Gastroesophageal sphincter (tissue), 4 donors: ENCODE measurements at regions not wholly inside any gene's neighbourhood (a gene's known extent, or its start where the extent isn't known, plus 50 kb on each side); places are given as distances from the start of the nearest gene placed in this dataset.
"Not testable (repeated sequence)": the region's sequence is repeated elsewhere in the genome, so short reads cannot be mapped to it uniquely, and the experiment has no call there.

ENCODE experiments used
- ATAC-seq: fragments of 150-250 bp; one replicate; pipeline ENCODE4 v1.9.1; 2016; ENCODE audit warnings: mild to moderate bottlenecking, moderate library complexity
- H3K27ac ChIP-seq, 4 donors: fragments of 200-600 bp; sonication (generic) in 3 of 4; 1 replicate in 3 of 4; 2 replicates in 1 of 4; pipeline ENCODE4 v1.5.1; 2016 to 2019
- H3K27me3 ChIP-seq: fragments of 200-600 bp; sonication (generic); one replicate; pipeline ENCODE4 v1.5.1; 2019
- H3K36me3 ChIP-seq, 2 donors: fragments of 200-600 bp; sonication (generic); one replicate each; pipeline ENCODE4 v1.5.1; 2019; ENCODE audit warnings: control low read depth in 1 of 2
- H3K4me1 ChIP-seq, 3 donors: fragments of 200-600 bp; sonication (generic); 1 replicate in 2 of 3; 2 replicates in 1 of 3; pipeline ENCODE4 v1.5.1; 2016 to 2019; ENCODE audit warnings: control low read depth in 2 of 3
- H3K4me3 ChIP-seq, 2 donors: fragments of 200-600 bp; sonication (generic); one replicate each; pipeline ENCODE4 v1.5.1; 2019; ENCODE audit warnings: mild to moderate bottlenecking in 1 of 2, moderate library complexity in 1 of 2
- H3K9me3 ChIP-seq, 3 donors: fragments of 200-600 bp; sonication (generic); one replicate each; pipeline ENCODE4 v1.5.1; 2017 to 2019; ENCODE audit warnings: control low read depth in 2 of 3
- CTCF ChIP-seq, 4 experiments: fragments of 200-600 bp in 2 of 4; fragments of 450-650 bp in 2 of 4; sonication (generic) in 1 of 4; IDR thresholded peaks; one replicate each; pipeline ENCODE4 v1.5.1; 2017 to 2019; ENCODE audit warnings: antibody characterized with exemption in 4 of 4, mild to moderate bottlenecking in 2 of 4, moderate library complexity in 2 of 4
- EP300 ChIP-seq: sonication (generic); formaldehyde crosslinking; IDR thresholded peaks from one replicate; pipeline ENCODE4 v1.6.1; 2017; ENCODE audit warnings: antibody characterized with exemption, mild to moderate bottlenecking
- POLR2A ChIP-seq, 2 donors: fragments of 450-650 bp; IDR thresholded peaks; one replicate each; pipeline ENCODE4 v1.6.1; 2017; ENCODE audit warnings: antibody characterized with exemption in 2 of 2, mild to moderate bottlenecking in 2 of 2, moderate library complexity in 1 of 2
- POLR2AphosphoS5 ChIP-seq: sonication (generic); formaldehyde crosslinking; IDR thresholded peaks from one replicate; pipeline ENCODE4 v1.6.1; 2017; ENCODE audit warnings: antibody characterized with exemption
- WGBS, 2 donors: methylation state at CpG; one replicate each; pipeline ENCODE4 v1.1.5; 2018; ENCODE audit warnings: low coverage in 1 of 2; 5-methylcytosine and 5-hydroxymethylcytosine counted together

DNA sequence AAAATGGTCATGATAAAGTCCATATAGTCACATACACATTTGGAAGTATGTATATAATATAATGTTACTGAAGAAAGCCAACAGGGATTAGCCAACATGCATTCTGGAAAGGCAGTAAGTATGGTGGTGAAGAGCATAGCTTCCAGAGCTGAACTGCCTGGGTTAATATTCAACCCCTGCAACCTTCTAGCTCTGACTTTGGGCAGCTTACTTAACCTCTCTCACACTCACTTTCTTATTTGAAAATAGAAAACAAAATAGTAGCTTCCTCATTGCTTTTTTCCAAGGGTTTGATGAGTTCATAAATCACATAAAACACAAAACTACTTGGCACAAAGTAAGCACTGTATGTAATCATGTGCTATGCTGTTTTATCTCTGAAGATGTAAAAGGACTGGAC lies 216.4 kb downstream of the CHIC2 start:
- no peaks in the 10 kb centered on the region for H3K27me3 ChIP-seq
- no peak overlapping the region for H3K27ac ChIP-seq
- no peaks in the 10 kb centered on the region for H3K4me1 ChIP-seq
- ATAC-seq, result no peak
- H3K36me3 ChIP-seq, result no peaks in the 10 kb centered on the region
- H3K9me3 ChIP-seq, result no peaks in the 10 kb centered on the region
- TF ChIP-seq EP300, result no peak
- TF ChIP-seq POLR2A (IDR thresholded peaks at IDR 0.05), result no peak
- no peak for TF ChIP-seq POLR2AphosphoS5
- TF ChIP-seq CTCF (IDR thresholded peaks at IDR 0.05), result no peak
- no peak overlapping the region for H3K4me3 ChIP-seq

GRCh38 chr4:53844551-53844950 lies 219.9 kb downstream of the CHIC2 start:
- Histone ChIP-seq H3K27me3 (no peaks in the 10 kb centered on the region), H3K4me3 (no peak overlapping the region), H3K27ac (no peak overlapping the region), H3K9me3 (no peaks in the 10 kb centered on the region), H3K36me3 (no peaks in the 10 kb centered on the region), H3K4me1 (no peaks in the 10 kb centered on the region)
- WGBS, 2 donors, result 80 to 93% methylated on average over 1 to 2 of the region's 2 CpGs
- TF ChIP-seq EP300 (no peak), POLR2AphosphoS5 (no peak), CTCF (IDR thresholded peaks at IDR 0.05) (no peak), POLR2A (IDR thresholded peaks at IDR 0.05) (no peak)
- no peak for ATAC-seq

DNA sequence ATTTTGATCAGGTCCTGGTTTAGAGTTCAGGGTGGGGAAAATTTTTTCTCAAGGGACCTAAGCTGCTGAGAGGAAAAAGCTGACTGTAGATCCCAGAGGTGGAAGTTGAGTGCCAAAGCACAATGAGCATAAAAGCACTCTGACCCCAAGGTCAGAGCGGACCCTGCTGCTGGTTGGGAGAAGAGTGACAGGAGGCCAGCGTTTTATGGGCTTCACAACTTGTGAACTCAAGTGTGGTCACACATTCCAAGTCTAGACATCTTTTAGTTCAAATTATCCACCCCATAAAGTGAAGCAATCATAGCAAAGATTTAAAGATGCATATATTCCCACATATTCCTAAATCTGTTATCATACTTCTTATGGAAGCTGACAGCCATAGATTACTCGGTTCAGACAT lies 220.3 kb downstream of the CHIC2 start:
- no peak for TF ChIP-seq POLR2A (IDR thresholded peaks at IDR 0.05)
- 58 to 76% methylated on average over 2 to 3 of the region's 3 CpGs for WGBS, 2 donors
- no peak for ATAC-seq
- H3K27me3 ChIP-seq, result no peaks in the 10 kb centered on the region
- no peaks in the 10 kb centered on the region for H3K9me3 ChIP-seq
- H3K4me3 ChIP-seq, result no peak overlapping the region
- H3K36me3 ChIP-seq, result no peaks in the 10 kb centered on the region
- no peak overlapping the region for H3K27ac ChIP-seq
- H3K4me1 ChIP-seq, result no peaks in the 10 kb centered on the region

DNA sequence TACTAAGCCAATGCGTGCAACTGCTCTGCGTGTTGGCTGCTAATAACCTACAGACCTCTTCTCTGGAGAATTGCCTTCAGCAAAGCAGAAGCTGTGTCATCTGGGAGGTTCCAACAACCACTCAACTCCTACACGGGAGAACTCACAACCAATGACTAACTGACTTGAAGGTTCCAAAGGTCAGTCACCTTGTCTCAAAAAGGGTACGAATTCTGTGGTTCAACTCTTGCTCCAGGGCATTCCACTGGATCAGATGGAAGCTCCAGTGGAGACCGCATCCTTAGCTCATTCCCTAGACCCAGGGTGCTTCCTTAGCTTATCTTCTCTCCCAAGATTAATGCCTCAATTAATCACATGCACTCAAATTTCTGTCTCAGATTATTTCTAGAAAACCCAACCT lies 222.7 kb downstream of the CHIC2 start:
- Histone ChIP-seq H3K36me3 (no peaks in the 10 kb centered on the region), H3K4me3 (no peak overlapping the region), H3K27me3 (no peaks in the 10 kb centered on the region), H3K4me1 (no peaks in the 10 kb centered on the region), H3K9me3 (peaks cover 0 to 4% (median 0%) of the 10 kb centered on the region in 3 donors), H3K27ac (no peak overlapping the region)
- WGBS, 2 donors, result 97 to 98% methylated on average over 3 to 5 of the region's 5 CpGs
- no peak for TF ChIP-seq EP300
- no peak for TF ChIP-seq POLR2AphosphoS5
- no peak for TF ChIP-seq POLR2A (IDR thresholded peaks at IDR 0.05)
- no peak for TF ChIP-seq CTCF (IDR thresholded peaks at IDR 0.05)
- no peak for ATAC-seq

DNA sequence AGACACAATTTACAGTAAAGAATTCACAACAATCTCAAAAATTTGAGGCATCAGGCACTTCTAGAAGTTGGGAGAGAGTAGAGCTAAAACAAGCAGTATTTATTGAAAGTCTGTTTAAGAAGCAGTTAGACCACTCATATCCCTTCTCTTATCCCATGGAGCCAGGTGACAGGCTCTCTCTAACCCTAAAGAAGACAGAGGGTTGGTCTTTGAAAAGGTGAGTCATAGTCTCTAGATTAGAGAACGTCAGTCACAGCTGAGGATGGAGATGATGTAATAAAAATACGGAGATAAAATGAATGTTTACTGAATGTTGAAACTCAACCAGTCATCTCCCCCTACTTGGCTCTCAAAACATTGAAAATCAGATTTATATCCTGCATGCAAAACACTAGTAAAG lies 223.8 kb downstream of the CHIC2 start:
- Histone ChIP-seq H3K4me1 (no peaks in the 10 kb centered on the region), H3K27ac (no peak overlapping the region), H3K4me3 (no peak overlapping the region), H3K27me3 (no peaks in the 10 kb centered on the region), H3K36me3 (no peaks in the 10 kb centered on the region), H3K9me3 (peaks cover 0 to 4% (median 0%) of the 10 kb centered on the region in 3 donors)
- WGBS, 2 donors, result 54 to 74% methylated on average over 2 of the region's 2 CpGs
- ATAC-seq, result no peak
- TF ChIP-seq POLR2A (IDR thresholded peaks at IDR 0.05) (no peak), CTCF (IDR thresholded peaks at IDR 0.05) (no peak), EP300 (no peak), POLR2AphosphoS5 (no peak)

- not testable (repeated sequence) for H3K4me1 ChIP-seq, H3K4me3 ChIP-seq, H3K27me3 ChIP-seq, ATAC-seq, H3K27ac ChIP-seq, H3K36me3 ChIP-seq
- H3K9me3 ChIP-seq, result peaks cover 0 to 23% (median 0%) of the 10 kb centered on the region in 3 donors
- 88 to 95% methylated on average over 3 of the region's 7 CpGs for WGBS, 2 donors
Measured at GRCh38 chr4:53833302-53834003, 231.0 kb downstream of the CHIC2 start.
